ENCODE measurements at regions not wholly inside any gene's neighbourhood (a gene's known extent, or its start where the extent isn't known, plus 50 kb on each side); places are given as distances from the start of the nearest gene placed in this dataset.

GRCh38 chr6:133173276-133173675 lies 67.9 kb upstream of the EYA4 start:
- no peaks in the 10 kb centered on the region for H3K36me3 Mint-ChIP-seq
- no peaks in the 10 kb centered on the region for H3K27me3 Mint-ChIP-seq

DNA sequence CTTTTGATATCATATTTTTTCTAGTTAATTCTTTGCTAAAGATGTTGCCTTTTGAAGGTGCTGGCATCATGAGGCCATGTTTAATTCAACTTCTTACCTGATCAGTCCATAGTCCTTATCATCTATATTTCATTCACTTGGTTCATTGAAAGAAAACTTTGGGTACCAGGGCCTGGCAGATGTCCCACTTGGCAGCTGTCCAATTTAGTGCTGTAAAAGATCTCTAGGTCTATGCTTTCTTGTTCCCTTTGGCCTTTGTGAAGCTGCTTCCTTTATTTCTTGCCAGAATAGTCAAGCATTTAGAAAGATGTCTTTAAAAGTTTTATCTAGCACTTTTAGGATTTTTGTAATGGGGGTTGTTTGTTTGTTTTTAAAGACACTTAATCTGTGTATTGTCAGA lies 61.7 kb upstream of the EYA4 start:
- Mint-ChIP-seq H3K9me3 (peaks cover 7% of the 10 kb centered on the region), H3K4me3 (no peak overlapping the region), H3K4me1 (no peaks in the 10 kb centered on the region), H3K27me3 (no peaks in the 10 kb centered on the region), H3K36me3 (no peaks in the 10 kb centered on the region), H3K27ac (no peak overlapping the region)
- ATAC-seq, result no peak

More at GRCh38 chr6:133173276-133173675, 67.9 kb upstream of the EYA4 start:
- Mint-ChIP-seq H3K4me3 (no peak overlapping the region), H3K4me1 (no peaks in the 10 kb centered on the region), H3K27ac (no peak overlapping the region), H3K9me3 (peaks cover 3% of the 10 kb centered on the region)
- no peak for ATAC-seq

DNA sequence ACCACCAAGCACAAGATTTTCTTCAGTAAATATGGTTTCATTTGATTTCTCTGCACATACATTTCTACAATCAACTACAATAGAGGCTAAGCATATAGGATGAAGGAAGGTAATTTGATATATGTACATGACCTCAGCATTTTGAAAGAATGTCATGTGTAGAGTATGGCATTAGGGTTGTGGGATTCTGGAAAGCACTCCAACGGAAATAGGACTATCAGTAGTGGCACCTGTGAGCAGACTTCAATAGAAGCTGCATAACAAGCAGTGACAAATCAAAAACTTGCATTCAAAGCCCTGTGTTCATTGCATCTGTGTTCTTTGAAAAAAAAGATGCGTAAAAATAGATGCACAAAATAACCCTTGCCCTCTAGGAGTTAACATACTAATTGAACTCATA lies 57.5 kb upstream of the EYA4 start:
- no peak for ATAC-seq
- Mint-ChIP-seq H3K4me1 (no peaks in the 10 kb centered on the region), H3K27ac (no peak overlapping the region), H3K4me3 (no peak overlapping the region), H3K36me3 (no peaks in the 10 kb centered on the region), H3K9me3 (peaks cover 2% of the 10 kb centered on the region), H3K27me3 (no peaks in the 10 kb centered on the region)

DNA sequence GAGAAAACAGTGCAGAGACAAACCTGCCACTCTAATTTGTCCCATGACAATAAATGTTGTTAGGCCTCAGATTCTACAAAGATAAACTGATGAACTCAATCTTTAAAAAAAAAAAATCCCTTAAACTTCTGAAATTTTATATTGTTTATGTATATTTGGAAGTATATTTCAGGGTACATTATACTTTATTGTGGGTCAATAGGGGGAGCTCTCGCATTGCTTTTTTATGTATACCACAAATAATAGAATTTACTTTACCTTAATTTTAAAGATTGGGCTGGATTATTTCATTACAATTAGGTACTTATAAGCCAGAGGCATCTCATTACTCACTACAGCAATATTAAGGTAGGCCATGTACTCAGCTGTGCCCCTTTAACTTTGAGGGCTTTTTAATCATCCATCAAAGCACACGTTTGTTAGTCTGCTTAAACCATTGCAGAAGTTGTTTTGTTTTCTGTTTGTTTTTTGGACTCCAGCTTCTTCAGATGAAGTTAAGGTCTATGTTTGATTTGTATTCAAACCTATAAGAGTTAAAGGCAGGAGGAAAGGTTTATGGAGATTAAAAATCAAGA lies 56.3 kb upstream of the EYA4 start:
- Mint-ChIP-seq H3K4me3 (no peak overlapping the region), H3K36me3 (no peaks in the 10 kb centered on the region), H3K4me1 (no peaks in the 10 kb centered on the region), H3K9me3 (no peaks in the 10 kb centered on the region), H3K27me3 (no peaks in the 10 kb centered on the region), H3K27ac (no peak overlapping the region)
- ATAC-seq, result no peak

DNA sequence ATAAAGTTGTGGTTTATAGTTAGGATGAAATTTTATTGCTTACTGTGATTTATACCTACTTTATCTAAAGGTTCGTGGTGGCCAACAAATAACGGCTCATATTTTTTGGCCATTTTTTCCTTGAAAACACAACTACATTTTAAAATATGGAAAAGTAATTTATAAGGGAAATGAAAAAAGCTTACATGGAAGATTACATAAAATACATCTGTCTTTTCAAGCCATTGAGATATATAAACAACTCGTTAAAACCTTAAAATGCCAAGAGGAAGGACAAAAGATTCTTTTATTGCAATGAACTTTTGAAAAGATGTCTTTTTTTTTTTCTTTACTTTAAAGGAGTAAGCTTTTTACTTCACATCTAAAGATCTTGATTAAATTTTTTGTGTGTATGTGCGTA lies 55.4 kb upstream of the EYA4 start:
- no peak overlapping the region for H3K4me3 Mint-ChIP-seq
- H3K4me1 Mint-ChIP-seq, result no peaks in the 10 kb centered on the region
- H3K36me3 Mint-ChIP-seq, result no peaks in the 10 kb centered on the region
- H3K27ac Mint-ChIP-seq, result no peak overlapping the region
- no peaks in the 10 kb centered on the region for H3K27me3 Mint-ChIP-seq
- no peak for ATAC-seq
- no peaks in the 10 kb centered on the region for H3K9me3 Mint-ChIP-seq

- Mint-ChIP-seq H3K4me1 (no peaks in the 10 kb centered on the region), H3K27ac (no peak overlapping the region), H3K4me3 (no peak overlapping the region), H3K27me3 (no peaks in the 10 kb centered on the region), H3K9me3 (no peaks in the 10 kb centered on the region), H3K36me3 (no peaks in the 10 kb centered on the region)
- ATAC-seq, result no peak
These were observed 54.0 kb upstream of the EYA4 start for GRCh38 chr6:133187114-133187513.

GRCh38 chr6:133187657-133188453 lies 53.3 kb upstream of the EYA4 start:
- Mint-ChIP-seq H3K9me3 (peaks cover 3% of the 10 kb centered on the region), H3K4me3 (no peak overlapping the region), H3K36me3 (no peaks in the 10 kb centered on the region), H3K4me1 (no peaks in the 10 kb centered on the region), H3K27ac (no peak overlapping the region), H3K27me3 (no peaks in the 10 kb centered on the region)
- ATAC-seq, result no peak

DNA sequence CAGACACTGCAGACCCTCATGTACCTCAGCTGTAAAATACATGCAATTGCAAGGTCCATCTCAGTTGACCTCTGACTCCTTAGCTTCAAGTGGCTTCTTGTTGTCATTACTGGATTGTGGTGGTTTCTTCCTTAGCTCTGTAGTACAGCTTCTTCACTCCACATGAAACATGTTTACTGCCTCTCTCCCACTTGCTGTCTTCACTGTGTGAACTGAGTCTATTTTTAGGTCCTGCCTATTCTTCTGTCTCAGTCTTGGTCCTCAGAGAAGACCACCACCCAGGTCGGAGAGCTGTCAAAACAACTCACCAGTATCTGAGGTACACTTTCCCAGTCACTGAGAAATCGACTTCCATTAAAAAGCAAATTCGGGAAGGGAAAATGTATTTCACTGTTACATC lies 50.2 kb upstream of the EYA4 start:
- Mint-ChIP-seq H3K27me3 (no peaks in the 10 kb centered on the region), H3K9me3 (peaks cover 7% of the 10 kb centered on the region), H3K4me1 (no peaks in the 10 kb centered on the region), H3K27ac (no peak overlapping the region), H3K4me3 (no peak overlapping the region), H3K36me3 (no peaks in the 10 kb centered on the region)
- ATAC-seq, result no peak

DNA sequence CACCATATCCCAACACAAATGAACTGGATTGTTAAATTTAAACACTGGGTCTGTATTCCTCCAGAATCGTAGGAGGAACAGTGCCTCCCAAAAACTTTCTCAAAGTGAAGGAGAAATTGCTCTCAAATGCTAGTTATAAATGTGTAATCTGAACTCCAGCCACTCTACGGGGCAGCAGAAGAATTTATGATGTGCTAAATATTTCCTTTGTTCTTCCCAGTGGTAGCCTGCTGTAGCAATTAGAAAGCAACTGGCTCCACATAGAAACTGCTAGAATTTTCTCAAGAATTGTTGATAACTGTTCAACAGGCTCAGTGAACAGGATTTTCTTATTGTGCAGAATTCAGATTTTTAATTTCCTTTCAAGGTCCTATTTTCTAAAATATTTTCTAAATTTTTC lies 49.8 kb upstream of the EYA4 start:
- H3K27ac Mint-ChIP-seq, result no peak overlapping the region
- no peaks in the 10 kb centered on the region for H3K36me3 Mint-ChIP-seq
- H3K4me3 Mint-ChIP-seq, result no peak overlapping the region
- H3K9me3 Mint-ChIP-seq, result peaks cover 7% of the 10 kb centered on the region
- no peaks in the 10 kb centered on the region for H3K27me3 Mint-ChIP-seq
- no peak for ATAC-seq
- H3K4me1 Mint-ChIP-seq, result no peaks in the 10 kb centered on the region

Data from stimulated activated memory B cell treated with anti-CD40 and anti-IgM and Interleukin-4, amounts not matched to agents 10 μg/mL and 1 μg/mL and 100 μg/mL, for 72 hours (primary cell).